Endodermal cell (in vitro differentiated cells): ENCODE measurements at regions not wholly inside any gene's neighbourhood (a gene's known extent, or its start where the extent isn't known, plus 50 kb on each side); places are given as distances from the start of the nearest gene placed in this dataset.
A peak's percentile ranks its signal among the peaks of the same experiment; 100 is the strongest.

Experiments
- DNase-seq: peaks from one replicate; pipeline ENCODE4 v3.0.0-alpha.2; 2017
- H3K27ac ChIP-seq: 2 replicates; pipeline ENCODE4 v1.5.1; 2013; ENCODE audit warnings: mild to moderate bottlenecking, low read depth, low read length, moderate library complexity
- H3K27me3 ChIP-seq: 2 replicates; pipeline ENCODE4 v1.6.1; 2013; ENCODE audit warnings: mild to moderate bottlenecking, low read length, moderate library complexity; ENCODE audit not compliant: insufficient read depth, control insufficient read depth, poor library complexity, severe bottlenecking
- H3K36me3 ChIP-seq: 2 replicates; pipeline ENCODE4 v1.7.0; 2013; ENCODE audit warnings: mild to moderate bottlenecking, low read length, moderate library complexity; ENCODE audit not compliant: control insufficient read depth, insufficient read depth
- H3K4me1 ChIP-seq: one replicate; pipeline ENCODE4 v1.7.0; 2013; ENCODE audit warnings: low read length; ENCODE audit not compliant: control insufficient read depth, insufficient read depth
- H3K4me3 ChIP-seq: 2 replicates; pipeline ENCODE4 v1.5.1; 2013; ENCODE audit warnings: mild to moderate bottlenecking, low read length, moderate library complexity
- H3K9ac ChIP-seq: 2 replicates; pipeline ENCODE4 v1.6.1; 2013; ENCODE audit warnings: mild to moderate bottlenecking, low read length, moderate library complexity; ENCODE audit not compliant: poor library complexity, severe bottlenecking; ENCODE audit errors: extremely low read depth
- H3K9me3 ChIP-seq: 2 replicates; pipeline ENCODE4 v1.6.1; 2013; ENCODE audit warnings: mild to moderate bottlenecking, low read length, moderate library complexity; ENCODE audit not compliant: control insufficient read depth
- H3K27ac Mint-ChIP-seq: 2 replicates; pipeline ENCODE4 v1.8.0; 2020; ENCODE audit warnings: mixed read lengths
- H3K27me3 Mint-ChIP-seq: 2 replicates; pipeline ENCODE4 v1.8.0; 2021; ENCODE audit warnings: mild to moderate bottlenecking, mixed read lengths; ENCODE audit not compliant: insufficient read depth
- H3K36me3 Mint-ChIP-seq: 2 replicates; pipeline ENCODE4 v1.8.0; 2020; ENCODE audit warnings: low read depth, mixed read lengths
- H3K4me1 Mint-ChIP-seq: 2 replicates; pipeline ENCODE4 v1.8.0; 2020; ENCODE audit warnings: mixed read lengths
- H3K4me3 Mint-ChIP-seq: 2 replicates; pipeline ENCODE4 v1.8.0; 2020; ENCODE audit warnings: mild to moderate bottlenecking, moderate library complexity, mixed read lengths
- H3K9me3 Mint-ChIP-seq: 2 replicates; pipeline ENCODE4 v1.8.0; 2020; ENCODE audit warnings: mild to moderate bottlenecking, mixed read lengths
- CTCF ChIP-seq: fragments of 200-600 bp; sonication (generic); conservative IDR thresholded peaks from 2 replicates; pipeline ENCODE4 v1.5.0; 2021; ENCODE audit warnings: antibody characterized with exemption, mild to moderate bottlenecking
- WGBS, 2 experiments: methylation state at CpG; one replicate each; pipeline versions ENCODE4 v1.1.5 to v1.1.7; 2013; ENCODE audit warnings: missing lambda C conversion rate in 2 of 2, mixed read lengths in 1 of 2; ENCODE audit not compliant: insufficient coverage in 1 of 2, insufficient read length in 1 of 2; 5-methylcytosine and 5-hydroxymethylcytosine counted together

DNA sequence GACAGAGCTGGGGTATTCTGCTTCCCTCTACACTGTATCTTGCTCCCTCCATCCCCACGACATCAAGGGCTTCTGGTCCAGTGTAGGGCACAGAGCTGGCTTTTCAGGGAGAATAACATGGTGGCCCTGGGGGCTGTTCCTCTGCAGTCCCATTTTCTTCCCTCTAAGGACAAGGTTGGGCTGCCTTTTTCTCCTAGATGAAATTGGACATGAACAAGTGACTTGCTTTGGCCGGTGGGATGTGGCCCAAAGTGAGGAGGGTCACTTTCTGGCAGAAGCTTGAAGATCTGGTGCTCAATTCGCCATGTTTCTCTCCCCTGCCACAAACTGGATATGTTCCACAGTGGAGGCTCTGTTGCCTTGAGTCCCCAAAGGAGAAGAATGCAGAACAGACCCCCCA, 235.7 kb downstream of the EMX2 start:
- no peak for TF ChIP-seq CTCF
- Histone ChIP-seq H3K4me1 (no peaks in the 10 kb centered on the region), H3K36me3 (no peaks in the 10 kb centered on the region), H3K27ac (no peak overlapping the region), H3K4me3 (no peak overlapping the region), H3K9me3 (no peaks in the 10 kb centered on the region), H3K9ac (no peak overlapping the region), H3K27me3 (peaks cover 7% of the 10 kb centered on the region)
- H3K4me1 Mint-ChIP-seq = peaks cover 7% of the 10 kb centered on the region
- DNase-seq = peak; percentile 6
- no peak overlapping the region for H3K27ac Mint-ChIP-seq
- no peak overlapping the region for H3K4me3 Mint-ChIP-seq
- WGBS, 2 experiments = 83 to 100% methylated on average over 1 to 3 of the region's 3 CpGs
- H3K36me3 Mint-ChIP-seq = no peaks in the 10 kb centered on the region
- H3K9me3 Mint-ChIP-seq = no peaks in the 10 kb centered on the region
- peaks cover 53% of the 10 kb centered on the region for H3K27me3 Mint-ChIP-seq

DNA sequence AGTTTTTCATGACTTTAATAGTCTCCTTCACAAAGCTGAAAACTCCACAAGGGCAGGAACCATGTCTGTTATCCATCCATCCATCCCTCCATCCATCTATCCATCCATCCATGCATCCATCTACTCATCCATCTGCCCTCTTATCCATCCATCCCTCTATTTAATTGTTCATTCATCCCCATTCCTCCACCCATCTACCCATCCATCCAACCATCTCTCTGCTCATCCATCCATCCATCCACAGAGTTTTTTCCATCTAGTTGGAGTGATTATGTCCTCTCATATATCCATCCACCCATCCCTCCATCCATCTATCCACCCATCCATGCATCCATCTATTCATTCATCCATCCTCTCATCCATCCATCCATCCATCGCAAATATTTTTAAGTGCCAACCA, 237.9 kb downstream of the EMX2 start:
- Histone ChIP-seq H3K36me3 (no peaks in the 10 kb centered on the region), H3K9ac (no peak overlapping the region), H3K27ac (no peak overlapping the region), H3K4me1 (no peaks in the 10 kb centered on the region), H3K27me3 (peaks cover 7% of the 10 kb centered on the region), H3K9me3 (no peaks in the 10 kb centered on the region), H3K4me3 (no peak overlapping the region)
- WGBS, 2 experiments = 91% methylated on average over 1 of the region's 1 CpG; no CpG with 5 or more reads in 1 of the 2 experiments
- Mint-ChIP-seq H3K27ac (no peak overlapping the region), H3K36me3 (no peaks in the 10 kb centered on the region), H3K4me3 (no peak overlapping the region), H3K27me3 (peaks cover 52% of the 10 kb centered on the region), H3K4me1 (peaks cover 7% of the 10 kb centered on the region), H3K9me3 (no peaks in the 10 kb centered on the region)
- TF ChIP-seq CTCF = no peak
- DNase-seq = peak; percentile 7

DNA sequence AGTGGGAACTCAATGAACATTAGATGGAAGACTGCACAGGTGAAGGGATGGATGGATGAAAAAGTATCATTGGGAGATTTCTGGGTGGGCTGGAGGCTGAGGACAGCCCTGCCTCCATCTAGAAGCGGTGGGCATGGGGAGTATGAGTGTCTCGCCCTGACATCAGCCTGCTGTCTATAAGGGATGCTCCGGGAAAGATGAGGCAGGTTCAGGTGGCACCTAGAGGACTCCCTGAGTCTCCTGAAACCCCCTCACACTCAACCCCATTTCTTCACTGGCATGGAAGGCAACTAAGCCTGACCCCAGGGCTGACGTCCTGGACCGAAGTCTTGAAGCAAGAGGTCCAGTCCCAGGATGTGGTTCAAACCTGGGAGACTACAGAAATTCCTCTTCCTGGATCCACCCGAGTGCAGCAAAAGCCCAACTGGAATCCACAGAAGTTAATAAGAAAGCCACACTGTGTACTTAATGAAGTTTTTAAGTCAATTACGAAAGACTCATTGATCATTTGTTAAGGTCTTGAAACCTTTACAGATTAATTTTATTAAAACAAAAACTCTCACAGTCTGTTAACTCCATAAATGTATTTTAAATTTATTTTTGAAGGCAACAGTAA, 238.8 kb downstream of the EMX2 start:
- no peak overlapping the region for H3K4me3 ChIP-seq
- Mint-ChIP-seq H3K4me1 (peaks cover 7% of the 10 kb centered on the region), H3K27ac (no peak overlapping the region), H3K27me3 (peaks cover 50% of the 10 kb centered on the region), H3K9me3 (no peaks in the 10 kb centered on the region), H3K4me3 (no peak overlapping the region), H3K36me3 (no peaks in the 10 kb centered on the region)
- H3K36me3 ChIP-seq = no peaks in the 10 kb centered on the region
- no peak overlapping the region for H3K27ac ChIP-seq
- no peak for TF ChIP-seq CTCF
- no peak overlapping the region for H3K9ac ChIP-seq
- WGBS, 2 experiments = 96 to 100% methylated on average over 2 to 7 of the region's 7 CpGs
- H3K27me3 ChIP-seq = peaks cover 7% of the 10 kb centered on the region
- no peaks in the 10 kb centered on the region for H3K4me1 ChIP-seq
- no peaks in the 10 kb centered on the region for H3K9me3 ChIP-seq
- peak; percentile 17 for DNase-seq
